CD4-positive, alpha-beta T cell (primary cell): ENCODE measurements at regions not wholly inside any gene's neighbourhood (a gene's known extent, or its start where the extent isn't known, plus 50 kb on each side); places are given as distances from the start of the nearest gene placed in this dataset.

Experiments
- ATAC-seq: fragments of 200-7000 bp; cut with Tn5 transposase; one replicate; pipeline ENCODE4 v1.10.0; 2022; ENCODE audit warnings: mild to moderate bottlenecking; ENCODE audit not compliant: poor library complexity
- CTCF ChIA-PET: fragments of 350-600 bp; sonication (Branson Sonifier 250); formaldehyde crosslinking; loops from one replicate; lab custom pipeline; 2021; ENCODE audit warnings: antibody characterized with exemption, inconsistent platforms; lab: Charles Lee
- POLR2A ChIA-PET: fragments of 350-600 bp; sonication (Branson Sonifier 250); formaldehyde crosslinking; loops from one replicate; lab custom pipeline; 2021; ENCODE audit warnings: antibody characterized with exemption, inconsistent platforms; lab: Charles Lee
- DNase-seq, 14 experiments: peaks; one replicate each; pipeline ENCODE4 v3.0.0-alpha.2; 2013 to 2020; ENCODE audit warnings: mixed read lengths in 2 of 14
- H3K27ac ChIP-seq, 2 donors: one replicate each; pipeline versions ENCODE4 v1.5.1 to v1.7.0; 2013; ENCODE audit warnings: low read length in 2 of 2, low read depth in 1 of 2, mild to moderate bottlenecking in 1 of 2
- H3K27me3 ChIP-seq, 2 experiments: 1 replicate in 1 of 2; 2 replicates in 1 of 2; pipeline versions ENCODE4 v1.6.1 to v1.7.0; 2013; ENCODE audit warnings: low read length in 2 of 2, control low read depth in 1 of 2, mild to moderate bottlenecking in 1 of 2, moderate library complexity in 1 of 2; ENCODE audit not compliant: insufficient read depth in 2 of 2, control insufficient read depth in 1 of 2
- H3K36me3 ChIP-seq: one replicate; pipeline ENCODE4 v1.6.1; 2013; ENCODE audit warnings: low read length, control low read depth; ENCODE audit not compliant: insufficient read depth
- H3K4me1 ChIP-seq: one replicate; pipeline ENCODE4 v1.6.1; 2013; ENCODE audit warnings: low read length, control low read depth; ENCODE audit not compliant: insufficient read depth
- H3K4me3 ChIP-seq: one replicate; pipeline ENCODE4 v1.5.1; 2013; ENCODE audit warnings: mild to moderate bottlenecking, low read length, moderate library complexity
- H3K9me3 ChIP-seq, 2 experiments: 1 replicate in 1 of 2; 2 replicates in 1 of 2; pipeline versions ENCODE4 v1.6.1 to v1.7.0; 2013; ENCODE audit warnings: low read length in 2 of 2, mild to moderate bottlenecking in 2 of 2, control low read depth in 1 of 2, moderate library complexity in 1 of 2; ENCODE audit not compliant: control insufficient read depth in 1 of 2, insufficient read depth in 1 of 2
- H3K27ac Mint-ChIP-seq: one replicate; pipeline ENCODE4 v1.8.0; 2020; ENCODE audit warnings: mixed read lengths
- H3K27me3 Mint-ChIP-seq: one replicate; pipeline ENCODE4 v1.8.0; 2021; ENCODE audit warnings: mixed read lengths
- H3K36me3 Mint-ChIP-seq: one replicate; pipeline ENCODE4 v1.8.0; 2021; ENCODE audit warnings: low read depth, mixed read lengths
- H3K4me1 Mint-ChIP-seq: one replicate; pipeline ENCODE4 v1.8.0; 2021; ENCODE audit warnings: low read depth, mixed read lengths
- H3K4me3 Mint-ChIP-seq: one replicate; pipeline ENCODE4 v1.8.0; 2020; ENCODE audit warnings: mild to moderate bottlenecking, mixed read lengths
- H3K9me3 Mint-ChIP-seq: one replicate; pipeline ENCODE4 v1.8.0; 2020; ENCODE audit warnings: mixed read lengths
- CTCF ChIP-seq: fragments of 200-600 bp; IDR thresholded peaks from one replicate; pipeline ENCODE4 v1.8.0; 2022; ENCODE audit warnings: antibody characterized with exemption, mild to moderate bottlenecking
- intact Hi-C, 2 experiments: fragments of 100-400 bp; cut with DNase I in 1 of 2; cut with micrococcal nuclease in 1 of 2; formaldehyde crosslinking; loops; one replicate each; pipeline versions ENCODE4 v1.15.1 to v1.9.0; 2023 to 2025; cut with DNase I, micrococcal nuclease

- H3K4me3 ChIP-seq = no peak overlapping the region
- ChIA-PET POLR2A (no interaction called here), CTCF (no interaction called here)
- no peak overlapping the region for H3K27ac Mint-ChIP-seq
- no peak for TF ChIP-seq CTCF
- intact Hi-C loops = no loop called here
- no peak overlapping the region for H3K27ac ChIP-seq
- no peaks in the 10 kb centered on the region for H3K4me1 ChIP-seq
- no peaks in the 10 kb centered on the region for H3K36me3 Mint-ChIP-seq
- no peaks in the 10 kb centered on the region for H3K36me3 ChIP-seq
- no peak for DNase-seq
- ATAC-seq = no peak
- H3K27me3 ChIP-seq = peaks cover 0 to 6% of the 10 kb centered on the region in 2 experiments
- no peaks in the 10 kb centered on the region for H3K4me1 Mint-ChIP-seq
- H3K9me3 Mint-ChIP-seq = peaks cover 4% of the 10 kb centered on the region
- peaks cover 43% of the 10 kb centered on the region for H3K27me3 Mint-ChIP-seq
- no peak overlapping the region for H3K4me3 Mint-ChIP-seq
- H3K9me3 ChIP-seq = peaks cover 0 to 16% of the 10 kb centered on the region in 2 experiments
These were observed 293.7 kb upstream of the FOXF1 start for GRCh38 chr16:86216591-86216990.

DNA sequence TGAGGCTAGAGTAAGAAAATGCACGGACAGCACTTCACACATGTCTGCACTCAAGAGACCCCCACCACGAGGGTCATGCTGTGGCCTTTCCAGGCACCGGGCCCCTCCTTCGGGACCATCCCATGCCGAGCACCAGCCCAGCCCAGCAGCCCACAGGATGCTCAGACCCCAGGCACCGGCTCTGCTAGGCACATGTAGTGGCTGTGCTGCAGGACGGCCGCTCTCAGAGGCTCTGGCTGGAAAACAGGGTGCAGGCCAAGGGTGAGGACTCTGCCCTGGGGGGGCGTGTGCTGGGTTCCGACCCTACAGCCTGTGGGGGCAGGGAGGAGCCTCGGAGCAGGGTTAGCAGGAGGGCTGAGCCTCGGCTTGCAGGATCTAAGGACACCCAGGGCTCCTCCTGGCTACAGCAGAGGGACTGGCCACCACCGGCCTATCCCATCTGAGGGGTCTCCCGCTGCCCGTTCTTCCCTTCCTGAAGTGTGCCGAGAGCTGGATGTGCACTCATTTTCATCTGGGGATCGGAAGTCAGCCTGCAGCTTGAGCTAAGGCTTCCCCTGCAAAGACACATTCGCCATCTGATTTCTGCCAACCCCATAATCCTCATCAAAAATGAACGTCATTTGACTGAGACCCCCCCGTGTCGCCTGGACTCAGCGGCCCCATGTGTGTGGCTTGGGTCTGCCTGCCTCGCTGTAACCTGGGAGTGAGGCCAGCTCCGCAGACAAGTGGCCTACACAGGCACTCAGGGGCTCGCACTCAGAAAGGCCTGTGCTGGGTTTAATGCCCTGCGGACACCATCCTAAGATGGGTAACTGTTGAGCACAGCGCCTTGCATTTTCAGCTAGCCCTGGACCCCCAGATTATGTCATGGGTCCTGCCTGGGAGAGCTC lies 293.1 kb upstream of the FOXF1 start:
- Histone ChIP-seq H3K4me1 (no peaks in the 10 kb centered on the region), H3K27ac (no peak overlapping the region), H3K27me3 (peaks cover 0 to 6% of the 10 kb centered on the region in 2 experiments), H3K36me3 (no peaks in the 10 kb centered on the region), H3K9me3 (peaks cover 0 to 16% of the 10 kb centered on the region in 2 experiments), H3K4me3 (no peak overlapping the region)
- no peak for DNase-seq
- POLR2A ChIA-PET = no interaction called here
- Mint-ChIP-seq H3K36me3 (no peaks in the 10 kb centered on the region), H3K9me3 (peaks cover 4% of the 10 kb centered on the region), H3K4me3 (no peak overlapping the region), H3K4me1 (no peaks in the 10 kb centered on the region), H3K27ac (no peak overlapping the region), H3K27me3 (peaks cover 46% of the 10 kb centered on the region)
- intact Hi-C loops = no loop called here
- CTCF ChIA-PET = no interaction called here
- TF ChIP-seq CTCF = no peak
- no peak for ATAC-seq

DNA sequence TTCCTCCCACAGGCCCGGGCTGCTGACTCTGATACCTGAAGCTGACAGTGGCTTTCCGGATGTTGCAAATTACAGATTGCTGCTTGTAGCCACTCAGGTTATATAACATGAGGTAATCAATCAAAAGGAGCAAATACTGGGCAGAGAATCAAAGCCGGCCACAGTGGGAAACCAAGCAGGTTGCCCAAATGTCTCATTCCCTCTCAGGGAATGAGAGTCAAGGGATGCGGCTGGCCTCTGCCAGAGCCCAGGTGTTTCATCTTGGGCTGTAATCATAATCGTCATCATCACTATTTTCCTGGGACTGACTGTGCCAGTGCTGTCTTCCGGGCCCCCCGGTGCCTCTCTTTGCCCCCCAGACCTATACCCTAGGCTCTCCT lies 292.4 kb upstream of the FOXF1 start:
- TF ChIP-seq CTCF = no peak
- no peak overlapping the region for H3K4me3 ChIP-seq
- no peak overlapping the region for H3K27ac ChIP-seq
- Mint-ChIP-seq H3K4me3 (no peak overlapping the region), H3K4me1 (no peaks in the 10 kb centered on the region), H3K27me3 (peaks cover 49% of the 10 kb centered on the region), H3K27ac (no peak overlapping the region), H3K36me3 (no peaks in the 10 kb centered on the region), H3K9me3 (peaks cover 4% of the 10 kb centered on the region)
- H3K4me1 ChIP-seq = no peaks in the 10 kb centered on the region
- intact Hi-C loops = no loop called here
- no peak for DNase-seq
- no peaks in the 10 kb centered on the region for H3K36me3 ChIP-seq
- CTCF ChIA-PET = no interaction called here
- peaks cover 0 to 6% of the 10 kb centered on the region in 2 experiments for H3K27me3 ChIP-seq
- POLR2A ChIA-PET = no interaction called here
- peaks cover 0 to 12% of the 10 kb centered on the region in 2 experiments for H3K9me3 ChIP-seq
- no peak for ATAC-seq
